AG04450 (cell line): ENCODE measurements at regions not wholly inside any gene's neighbourhood (a gene's known extent, or its start where the extent isn't known, plus 50 kb on each side); places are given as distances from the start of the nearest gene placed in this dataset.

Experiments used
- CTCF ChIA-PET: fragments of 300-600, 350-600 bp; formaldehyde crosslinking; extraction: SDS; loops from one replicate; lab custom pipeline; 2022; ENCODE audit warnings: antibody characterized with exemption, inconsistent platforms; lab: Charles Lee
- POLR2A ChIA-PET: fragments of 350-600 bp; formaldehyde crosslinking; extraction: SDS; loops from one replicate; lab custom pipeline; 2021; ENCODE audit warnings: antibody characterized with exemption, inconsistent platforms; lab: Yijun Ruan, JAX
- DNase-seq: peaks from one replicate; pipeline ENCODE4 v3.0.0-alpha.2; 2011; ENCODE audit warnings: low read depth, low spot score
- H3K27ac ChIP-seq: one replicate; pipeline ENCODE4 v1.5.1; 2012; ENCODE audit warnings: low read depth, low read length, control low read depth
- H3K27me3 ChIP-seq: one replicate; pipeline ENCODE4 v1.6.0; 2012; ENCODE audit warnings: low read length; ENCODE audit not compliant: control insufficient read depth, insufficient read depth
- H3K4me3 ChIP-seq: 2 replicates; pipeline ENCODE4 v1.5.1; 2011; ENCODE audit warnings: mild to moderate bottlenecking, low read depth, low read length, control low read depth
- H3K9me3 ChIP-seq: 2 replicates; pipeline ENCODE4 v1.5.1; 2012; ENCODE audit warnings: low read length; ENCODE audit not compliant: control insufficient read depth, insufficient read depth
- CTCF ChIP-seq: IDR thresholded peaks from 2 replicates; pipeline ENCODE4 v1.5.1; 2011; ENCODE audit warnings: low read depth, low read length, control low read depth, inconsistent platforms

- DNase-seq, result no peak
- Histone ChIP-seq H3K27ac (no peak overlapping the region), H3K9me3 (peaks cover 6% of the 10 kb centered on the region; the same call in 1 of the 2 replicates), H3K4me3 (no peak overlapping the region), H3K27me3 (no peaks in the 10 kb centered on the region)
- no peak for TF ChIP-seq CTCF
- ChIA-PET CTCF (interaction anchor here (1.4 kb wide), 1 partner anchor 259 kb away, joined by 3 read pairs; no protein-coding TSS in a partner anchor), POLR2A (no interaction called here)
These were observed 91.0 kb downstream of the SNX18 start for GRCh38 chr5:54608423-54609085.

GRCh38 chr5:54607006-54607405 is 89.4 kb downstream of the SNX18 start:
- ChIA-PET CTCF (no interaction called here), POLR2A (no interaction called here)
- Histone ChIP-seq H3K27ac (no peak overlapping the region), H3K4me3 (no peak overlapping the region), H3K9me3 (peaks cover 6% of the 10 kb centered on the region; the same call in 1 of the 2 replicates), H3K27me3 (no peaks in the 10 kb centered on the region)
- DNase-seq, result no peak
- no peak for TF ChIP-seq CTCF

GRCh38 chr5:54603372-54603771 is 85.8 kb downstream of the SNX18 start:
- POLR2A ChIA-PET, result no interaction called here
- no peak for DNase-seq
- CTCF ChIA-PET, result interaction anchor here (0.7 kb wide), 1 partner anchor 264 kb away, joined by 3 read pairs; no protein-coding TSS in a partner anchor
- no peaks in the 10 kb centered on the region for H3K9me3 ChIP-seq
- H3K27me3 ChIP-seq, result no peaks in the 10 kb centered on the region
- H3K27ac ChIP-seq, result no peak overlapping the region
- H3K4me3 ChIP-seq, result no peak overlapping the region
- no peak for TF ChIP-seq CTCF

- H3K27me3 ChIP-seq, result no peaks in the 10 kb centered on the region
- no peak overlapping the region for H3K4me3 ChIP-seq
- no peak for TF ChIP-seq CTCF
- no peak for DNase-seq
- H3K9me3 ChIP-seq, result no peaks in the 10 kb centered on the region
- ChIA-PET CTCF (no interaction called here), POLR2A (no interaction called here)
- no peak overlapping the region for H3K27ac ChIP-seq
These were observed 84.9 kb downstream of the SNX18 start for GRCh38 chr5:54602475-54602874.

GRCh38 chr5:54601411-54602230 is 84.1 kb downstream of the SNX18 start:
- DNase-seq, result no peak
- POLR2A ChIA-PET, result no interaction called here
- H3K27ac ChIP-seq, result no peak overlapping the region

More at GRCh38 chr5:54601411-54602230, 84.1 kb downstream of the SNX18 start:
- H3K9me3 ChIP-seq, result no peaks in the 10 kb centered on the region
- no peaks in the 10 kb centered on the region for H3K27me3 ChIP-seq
- no peak for TF ChIP-seq CTCF
- CTCF ChIA-PET, result no interaction called here
- H3K4me3 ChIP-seq, result no peak overlapping the region
